ENCODE measurements at regions not wholly inside any gene's neighbourhood (a gene's known extent, or its start where the extent isn't known, plus 50 kb on each side); places are given as distances from the start of the nearest gene placed in this dataset.

GRCh38 chr6:154580397-154581135, 70.1 kb upstream of the CNKSR3 start:
- TF ChIP-seq CTCF (IDR thresholded peaks at IDR 0.05; ENCODE audit: low read depth, low read length, poor library complexity, severe bottlenecking) (no peak), EZH2phosphoT487 (IDR thresholded peaks at IDR 0.05; ENCODE audit: borderline replicate concordance, low read length) (no peak)
